GM19467 (cell line): ENCODE measurements at regions not wholly inside any gene's neighbourhood (a gene's known extent, or its start where the extent isn't known, plus 50 kb on each side); places are given as distances from the start of the nearest gene placed in this dataset.
"Not testable (repeated sequence)": the region's sequence is repeated elsewhere in the genome, so short reads cannot be mapped to it uniquely, and the experiment has no call there.

Experiments used
- ATAC-seq: cut with Tn5 transposase; IDR thresholded peaks from one replicate; pipeline ENCODE4 v1.9.1; 2021; ENCODE audit warnings: mild to moderate bottlenecking, moderate library complexity; ENCODE audit not compliant: unreplicated experiment

DNA sequence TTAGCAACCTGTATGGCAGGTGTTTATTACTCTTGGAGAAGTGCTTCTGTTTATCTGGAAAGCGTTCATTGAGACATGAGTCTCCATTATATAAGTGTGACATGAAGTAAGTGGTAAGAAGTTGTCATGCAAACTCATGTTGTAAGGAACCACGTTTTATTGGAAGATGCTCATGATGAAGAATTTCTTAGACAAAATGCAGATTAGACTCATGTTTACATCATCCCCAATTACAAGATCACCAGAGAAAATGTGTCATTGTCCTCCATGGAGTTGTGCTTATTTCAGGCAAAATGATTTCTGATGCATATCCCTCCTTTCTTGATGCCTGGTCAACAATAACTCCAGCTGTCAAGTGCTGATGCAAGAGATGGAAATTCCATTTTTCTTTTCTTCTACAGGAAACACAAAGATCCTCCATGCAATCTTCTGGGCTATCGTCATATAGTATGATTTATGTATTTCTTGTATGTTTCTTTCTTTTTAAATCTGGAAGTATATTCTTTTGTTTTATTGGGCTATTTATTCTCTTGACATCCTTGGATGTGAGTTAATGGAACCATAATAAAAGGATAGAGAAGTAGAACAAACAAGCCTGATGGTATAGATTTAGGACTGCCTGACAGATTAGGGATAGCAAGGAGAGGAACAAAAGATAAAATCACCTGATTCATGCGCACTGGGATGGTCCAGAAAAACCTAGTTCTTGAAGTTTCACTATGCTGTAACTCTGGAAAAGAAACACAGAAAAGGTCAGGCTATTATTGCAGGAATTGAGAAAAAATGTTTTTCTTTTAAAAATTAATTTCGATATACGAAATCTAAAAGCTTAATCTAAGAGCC is 50.7 kb upstream of the DIAPH3 start:
- ATAC-seq: no peak

DNA sequence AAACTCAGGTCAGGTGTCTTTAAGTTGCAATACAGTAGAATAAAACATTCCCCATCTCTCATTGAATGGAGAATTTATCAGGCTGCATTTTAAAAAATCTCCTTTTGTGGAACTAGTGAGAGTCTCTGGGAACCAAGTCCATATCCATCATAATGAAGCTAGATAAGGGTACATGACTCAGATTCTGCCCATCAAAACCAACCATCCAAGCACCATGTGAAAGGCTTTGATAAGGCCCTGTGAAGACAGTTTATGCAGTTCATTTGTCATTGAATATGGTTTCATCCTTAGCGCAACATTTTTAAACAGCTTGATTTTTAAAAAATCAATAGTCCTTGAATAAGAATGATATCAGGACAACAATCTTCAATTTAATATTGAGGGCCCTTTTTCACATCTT is 56.3 kb upstream of the DIAPH3 start:
- no peak for ATAC-seq

DNA sequence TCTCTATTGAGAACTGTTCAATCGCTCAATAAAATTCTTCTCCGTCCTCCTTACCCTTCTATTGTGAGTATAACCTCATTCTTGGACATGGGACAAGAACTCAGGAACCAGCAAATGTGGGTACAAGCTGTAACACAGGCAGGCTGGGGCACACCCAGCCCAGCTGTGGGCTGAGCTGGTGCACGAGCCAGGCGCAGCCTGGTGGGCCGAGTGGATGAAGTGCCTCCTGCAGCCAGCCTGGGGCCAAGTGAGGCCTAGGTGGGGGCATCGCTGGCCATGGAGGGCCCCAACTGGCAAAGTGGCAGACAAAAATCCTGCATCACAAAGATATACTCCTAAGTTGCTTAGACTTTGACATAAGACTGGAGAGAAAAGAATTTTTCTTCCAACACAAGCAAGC is 57.9 kb upstream of the DIAPH3 start:
- no peak for ATAC-seq

DNA sequence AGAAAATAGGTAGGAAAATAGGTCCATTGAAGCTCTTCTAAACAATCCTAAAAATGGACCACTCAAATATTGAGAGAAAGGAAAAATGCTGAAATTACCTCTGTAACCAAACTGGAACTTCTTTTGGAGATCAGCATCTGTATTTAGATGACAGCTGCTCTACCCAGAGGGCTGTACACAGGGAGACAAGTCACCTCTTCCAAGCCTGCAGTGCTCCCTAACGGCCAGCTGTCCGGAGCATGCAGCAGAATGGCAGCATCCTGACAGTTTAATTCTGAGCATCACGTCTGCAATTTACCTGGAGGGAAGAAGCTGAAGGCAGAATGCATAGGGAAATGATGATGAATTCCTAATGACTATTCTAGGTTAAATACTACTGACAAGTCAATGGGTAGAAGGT is 62.8 kb upstream of the DIAPH3 start:
- no peak for ATAC-seq

DNA sequence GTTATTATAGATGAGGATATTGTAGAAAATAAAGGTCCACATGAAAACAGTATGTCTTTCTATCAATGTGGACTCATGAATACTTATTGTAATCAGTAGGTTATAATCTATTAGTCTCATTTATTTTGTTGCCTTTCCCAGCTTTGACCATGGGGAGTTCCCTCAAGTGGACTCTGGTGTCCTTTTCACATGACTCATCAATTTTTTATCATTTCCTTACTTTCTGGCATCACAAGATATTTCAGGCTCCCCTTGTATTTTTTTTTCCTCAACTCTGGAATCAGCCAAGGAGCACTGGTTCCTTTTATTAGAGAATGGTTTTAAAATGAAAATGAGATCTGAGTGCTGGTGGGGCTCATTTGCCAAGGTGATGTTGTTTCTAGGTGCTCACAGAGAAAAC is 63.4 kb upstream of the DIAPH3 start:
- no peak for ATAC-seq

DNA sequence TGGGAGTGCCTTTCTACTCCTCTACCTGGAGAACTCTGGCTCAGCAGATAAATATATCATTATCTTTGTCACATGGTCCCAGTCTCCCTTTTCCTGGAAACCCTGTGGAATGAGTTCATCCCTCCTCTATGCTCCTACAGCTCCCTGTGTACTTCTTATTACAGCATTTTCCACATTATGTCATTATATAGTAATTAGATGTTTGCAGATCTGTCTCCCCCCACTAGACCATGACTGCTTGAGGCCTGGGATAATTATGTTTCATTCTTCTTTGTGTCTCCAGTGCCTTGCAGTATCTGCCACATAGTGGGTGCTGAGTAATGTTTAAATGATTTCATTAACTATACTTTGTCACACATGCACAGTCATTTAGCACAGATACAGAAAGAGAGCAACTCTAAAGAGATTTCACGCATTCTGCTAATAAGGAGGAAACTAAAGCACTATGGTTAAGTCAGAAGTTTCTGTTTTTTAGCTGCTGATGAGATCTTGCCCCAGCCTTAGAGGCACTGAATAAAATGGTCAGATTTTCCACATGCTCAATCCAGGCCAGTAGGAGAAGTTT is 66.1 kb upstream of the DIAPH3 start:
- no peak for ATAC-seq

DNA sequence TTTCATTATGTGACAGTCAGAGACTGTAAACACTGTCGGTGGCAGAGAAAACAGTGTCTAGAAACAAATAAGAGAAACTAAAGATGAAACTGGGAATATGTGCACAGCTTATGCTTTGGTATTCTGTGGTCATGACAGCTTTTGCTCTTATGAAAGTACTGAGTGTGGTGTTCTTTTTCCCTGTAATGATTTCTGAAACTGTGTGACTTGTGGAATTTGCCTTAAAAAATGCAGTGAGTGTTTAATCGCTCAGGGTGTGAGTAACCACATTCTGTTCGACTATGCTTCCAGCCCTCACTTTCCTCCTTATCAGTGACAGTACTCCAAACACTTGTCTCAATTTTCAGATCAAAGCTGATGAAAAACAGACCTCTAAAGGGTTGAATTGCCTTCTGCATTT is 66.9 kb upstream of the DIAPH3 start:
- ATAC-seq: peak; percentile 45

DNA sequence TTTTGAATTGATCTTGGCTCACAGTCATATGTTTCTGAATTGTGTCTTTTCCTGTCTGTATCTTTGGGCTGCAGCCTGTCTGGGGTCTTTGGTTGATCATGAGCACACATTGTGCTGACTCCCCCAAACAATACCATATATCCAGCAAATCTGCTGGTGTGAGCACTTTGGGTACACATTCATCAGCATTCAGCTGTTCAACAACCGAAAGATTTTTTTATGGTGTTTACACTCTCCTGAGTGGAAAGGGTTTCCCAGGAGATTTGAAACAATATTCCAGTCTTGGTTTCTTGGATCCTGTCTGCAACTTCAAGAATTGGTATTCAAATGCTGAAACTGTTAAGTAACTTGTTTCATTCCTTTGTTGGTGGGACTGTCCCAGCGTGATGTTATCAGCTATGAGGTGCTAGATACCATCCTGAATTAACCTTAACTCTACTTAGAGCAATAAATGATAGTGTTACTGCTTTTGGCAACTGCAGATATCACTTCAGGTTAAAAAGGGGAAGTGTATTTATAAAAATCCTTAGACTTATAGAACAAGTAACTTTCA is 78.4 kb upstream of the DIAPH3 start:
- no peak for ATAC-seq

DNA sequence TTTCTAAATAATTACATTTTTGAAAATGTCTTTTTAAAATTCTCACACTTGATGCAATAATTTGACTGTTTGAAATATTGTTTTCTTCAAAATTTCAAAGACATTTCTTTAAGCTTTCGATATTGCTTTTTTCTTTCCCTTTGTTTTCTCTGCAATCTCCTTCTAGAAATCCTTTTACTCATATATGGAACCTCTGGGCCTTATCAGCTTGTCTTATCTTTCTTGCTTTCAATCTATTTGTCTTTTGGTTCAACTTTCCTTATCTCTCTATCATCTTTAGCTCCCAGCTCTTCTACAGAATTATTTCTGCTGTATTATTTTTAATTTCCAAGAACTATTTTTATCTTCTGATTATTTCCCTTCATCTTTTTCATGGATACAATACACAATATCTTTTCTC is 80.7 kb upstream of the DIAPH3 start:
- no peak for ATAC-seq

DNA sequence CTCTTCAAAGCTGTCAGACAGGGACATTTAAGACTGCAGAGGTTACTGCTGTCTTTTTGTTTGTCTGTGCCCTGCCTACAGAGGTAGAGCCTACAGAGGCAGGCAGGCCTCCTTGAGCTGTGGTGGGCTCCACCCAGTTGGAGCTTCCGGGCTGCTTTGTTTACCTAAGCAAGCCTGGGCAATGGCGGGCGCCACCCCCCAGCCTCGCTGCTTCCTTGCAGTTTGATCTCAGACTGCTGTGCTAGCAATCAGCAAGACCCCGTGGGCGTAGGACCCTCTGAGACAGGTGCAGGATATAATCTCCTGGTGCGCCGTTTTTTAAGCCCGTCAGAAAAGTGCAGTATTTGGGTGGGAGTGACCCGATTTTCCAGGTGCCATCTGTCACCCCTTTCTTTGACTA is 87.7 kb upstream of the DIAPH3 start:
- ATAC-seq: not testable (repeated sequence)

DNA sequence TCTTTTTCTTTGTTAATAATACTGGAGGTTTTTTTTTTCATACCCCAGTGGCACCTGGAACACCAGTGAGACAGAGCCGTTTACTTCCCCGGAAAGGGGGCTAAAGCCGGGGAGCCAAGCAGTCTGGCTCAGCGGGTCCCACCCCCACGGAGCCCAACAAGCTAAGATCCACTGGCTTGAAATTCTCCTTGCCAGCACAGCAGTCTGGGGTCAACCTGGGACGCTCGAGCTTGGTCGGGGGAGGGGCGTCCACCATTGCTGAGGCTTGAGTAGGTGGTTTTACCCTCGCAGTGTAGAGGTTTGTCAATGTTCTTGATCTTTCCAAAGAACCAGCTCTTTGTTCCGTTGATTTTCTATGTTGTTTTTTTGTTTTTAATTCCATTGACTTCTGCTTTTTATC is 94.6 kb upstream of the DIAPH3 start:
- no peak for ATAC-seq

DNA sequence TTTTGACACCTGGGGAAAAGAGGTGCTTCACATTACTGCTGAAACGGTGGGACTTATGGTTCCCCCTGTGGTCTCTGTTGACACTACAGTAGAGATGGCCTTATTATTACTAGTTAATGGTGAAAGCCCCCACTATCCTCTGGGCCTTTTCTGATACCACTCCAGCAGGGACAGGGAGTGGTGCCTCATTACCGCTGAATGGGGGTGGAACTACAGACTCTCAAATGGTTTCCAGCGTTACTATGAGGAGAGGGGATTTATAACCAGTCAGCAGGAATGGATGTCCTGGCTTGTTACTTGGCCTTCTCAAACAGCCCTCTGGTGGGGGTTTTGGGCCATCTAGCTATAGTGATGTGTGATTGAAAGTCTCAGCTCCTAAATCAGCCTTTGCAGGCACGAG is 96.7 kb upstream of the DIAPH3 start:
- no peak for ATAC-seq

DNA sequence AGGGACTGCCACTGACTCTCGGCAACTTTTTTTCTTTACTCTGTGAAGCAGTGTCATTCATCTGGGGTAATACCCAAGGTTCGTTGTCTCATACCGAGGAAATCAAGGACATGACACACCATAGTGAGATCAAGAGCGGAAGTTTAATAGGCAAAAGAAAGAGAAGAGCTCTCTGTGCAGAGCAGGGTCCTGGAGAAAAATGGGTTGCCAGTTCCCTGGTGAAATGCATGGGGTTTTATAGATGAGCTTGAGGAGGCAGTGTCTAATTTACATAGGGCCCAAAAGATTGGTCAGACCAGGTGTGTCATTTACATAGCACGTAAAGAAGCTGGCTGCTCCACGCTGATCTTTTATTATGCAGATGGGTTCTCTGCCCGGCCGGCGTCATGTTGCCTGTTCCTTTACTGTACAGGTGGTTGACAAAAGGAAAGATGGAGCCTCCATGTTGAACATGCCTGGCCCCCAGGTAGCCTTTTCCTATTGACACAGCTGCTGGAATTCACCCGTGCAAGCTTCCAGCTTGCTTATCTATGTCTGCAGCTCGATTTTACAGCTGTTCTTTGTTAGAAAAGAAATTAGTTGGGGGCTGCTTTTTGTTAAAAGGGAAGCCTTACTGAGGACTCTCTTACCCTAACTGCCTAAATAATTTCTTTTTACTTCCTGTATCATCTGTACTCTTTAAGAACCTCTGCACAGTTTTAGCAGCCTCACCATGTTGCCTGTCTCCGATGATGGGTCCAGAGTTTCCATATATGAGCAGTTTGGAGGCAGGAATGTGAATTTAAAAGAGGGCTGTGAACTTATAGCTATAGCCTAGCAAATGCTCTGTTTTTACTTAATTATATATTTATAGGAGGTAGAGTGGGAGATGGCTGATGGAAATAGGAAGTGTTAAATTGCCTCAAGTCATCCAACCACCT is 98.0 kb upstream of the DIAPH3 start:
- ATAC-seq: no peak

DNA sequence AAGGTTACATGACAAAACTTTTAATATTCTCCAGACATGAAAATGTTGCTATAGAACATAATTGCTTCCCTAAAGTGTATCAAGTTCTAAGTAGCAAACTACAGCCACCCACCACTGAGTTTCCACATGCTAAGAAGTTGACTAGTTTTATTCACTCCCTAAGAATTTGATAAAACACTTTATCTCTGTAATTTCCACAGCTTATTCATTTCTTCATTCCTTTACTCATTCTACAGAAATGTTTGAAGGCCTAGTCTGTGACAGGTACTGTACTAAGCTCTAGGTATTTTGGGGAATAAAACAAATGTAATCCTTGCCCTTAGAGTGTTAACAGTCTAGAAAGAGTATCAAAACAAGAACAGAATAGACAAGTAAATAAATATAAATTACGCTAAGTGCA is 101.8 kb upstream of the DIAPH3 start:
- ATAC-seq: no peak

DNA sequence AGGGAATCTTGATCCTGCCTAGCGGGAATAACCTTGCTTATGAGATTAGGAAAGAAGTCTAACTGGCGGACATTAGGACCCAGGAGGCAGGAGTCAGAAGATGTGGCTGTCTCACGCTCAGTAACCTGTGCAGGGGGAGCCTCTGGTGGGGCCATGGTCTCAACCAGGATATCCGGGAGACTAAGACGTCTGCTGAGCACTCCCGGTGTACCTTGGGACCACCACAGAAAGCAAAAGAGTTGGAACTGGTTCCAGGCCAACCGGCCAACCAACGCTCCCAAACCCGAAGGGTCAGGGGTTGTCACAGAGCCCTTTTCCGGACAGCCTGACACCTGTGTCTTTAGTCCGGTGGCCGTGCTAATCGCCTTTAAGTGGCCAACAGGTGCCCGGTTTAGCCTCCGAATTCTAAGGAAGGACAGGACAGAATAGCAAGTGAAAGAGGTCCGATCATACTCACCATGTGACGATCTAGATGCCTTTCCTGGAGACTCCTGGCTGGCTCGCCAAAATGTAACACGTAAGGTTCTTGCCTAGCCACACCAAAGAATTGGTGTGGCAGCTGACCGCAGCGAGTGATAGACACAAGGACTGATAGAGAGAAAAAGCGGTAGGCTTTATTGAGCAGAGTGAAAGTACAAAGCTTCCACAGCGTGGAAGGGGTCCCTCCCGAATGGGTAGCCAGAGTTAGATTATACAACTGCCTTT is 103.9 kb upstream of the DIAPH3 start:
- peak; percentile 90 for ATAC-seq

DNA sequence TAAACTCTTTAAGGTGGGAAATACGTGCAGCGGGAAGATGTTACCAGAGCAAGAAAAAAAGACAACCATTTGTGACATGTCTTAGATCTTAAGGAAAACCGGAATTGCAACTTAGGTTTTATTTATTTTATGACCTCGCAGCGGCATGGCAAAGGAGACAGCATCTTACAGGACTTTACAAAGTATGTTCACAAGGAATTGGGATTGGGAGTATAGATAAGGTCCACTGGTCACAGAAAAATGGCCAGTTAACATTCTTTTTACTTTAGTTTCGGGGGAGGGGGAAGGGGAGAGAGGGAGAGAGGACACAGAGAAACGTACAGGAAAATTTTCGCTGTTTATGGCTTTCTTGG is 104.5 kb upstream of the DIAPH3 start:
- no peak for ATAC-seq

DNA sequence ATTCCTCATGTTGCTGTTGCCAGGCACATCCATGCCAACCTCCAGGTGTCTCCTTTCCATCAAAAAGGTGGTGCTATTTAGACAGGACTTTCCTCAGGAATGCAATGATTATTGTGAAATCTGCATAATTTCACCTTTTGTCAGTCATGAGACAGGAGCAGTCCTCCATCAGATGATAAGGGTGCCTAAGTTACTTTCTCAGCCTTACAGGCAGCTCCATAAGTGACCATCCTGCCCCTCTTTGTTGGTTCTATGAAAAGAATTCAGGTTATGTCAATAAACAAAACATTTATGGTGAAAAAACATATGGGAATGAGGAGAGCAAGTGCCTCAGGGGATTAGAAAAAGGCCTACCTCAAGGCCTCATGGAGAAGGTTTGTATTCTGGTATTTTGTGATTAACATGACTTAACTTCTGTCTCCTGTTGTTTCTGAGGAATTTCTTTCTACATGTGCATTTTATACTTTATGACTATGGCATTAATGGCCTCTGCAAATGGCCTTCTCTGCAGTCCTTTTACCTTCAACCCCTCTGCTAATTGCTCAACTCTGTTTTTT is 110.3 kb upstream of the DIAPH3 start:
- no peak for ATAC-seq

DNA sequence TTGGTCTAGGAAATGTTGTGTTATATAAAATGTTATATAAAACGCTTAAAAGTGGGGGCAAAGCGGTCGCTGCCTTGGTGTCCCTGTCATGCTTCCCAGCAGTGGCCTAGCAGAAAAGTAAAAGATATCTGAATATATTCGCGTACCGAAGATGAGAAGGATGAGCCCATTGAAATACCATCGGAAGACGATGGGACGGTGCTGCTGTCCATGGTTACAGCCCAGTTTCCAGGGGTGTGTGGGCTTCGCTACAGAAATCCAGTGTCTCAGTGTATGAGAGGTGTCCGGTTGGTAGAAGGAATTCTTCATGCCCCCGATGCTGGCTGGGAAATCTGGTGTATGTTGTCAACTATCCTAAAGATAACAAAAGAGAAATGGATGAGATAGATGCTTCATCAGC is 110.9 kb upstream of the DIAPH3 start:
- no peak for ATAC-seq

DNA sequence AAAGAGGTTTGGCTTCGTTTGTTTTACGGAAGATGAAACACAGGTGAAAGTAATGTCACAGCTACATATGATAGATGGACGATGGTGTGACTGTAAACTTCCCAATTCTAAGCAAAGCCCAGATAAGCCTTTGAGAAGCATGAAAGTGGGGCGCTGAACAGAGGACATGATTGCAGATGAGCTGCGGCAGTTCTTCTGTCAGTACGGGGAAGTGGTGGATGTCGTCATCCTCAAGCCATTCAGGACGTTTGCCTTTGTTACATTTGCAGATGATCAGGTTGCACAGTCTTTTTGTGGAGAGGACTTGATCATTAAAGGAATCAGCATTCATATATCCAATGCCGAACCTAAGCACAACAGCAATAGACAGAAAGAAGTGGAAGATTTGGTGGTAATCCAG is 111.5 kb upstream of the DIAPH3 start:
- no peak for ATAC-seq

DNA sequence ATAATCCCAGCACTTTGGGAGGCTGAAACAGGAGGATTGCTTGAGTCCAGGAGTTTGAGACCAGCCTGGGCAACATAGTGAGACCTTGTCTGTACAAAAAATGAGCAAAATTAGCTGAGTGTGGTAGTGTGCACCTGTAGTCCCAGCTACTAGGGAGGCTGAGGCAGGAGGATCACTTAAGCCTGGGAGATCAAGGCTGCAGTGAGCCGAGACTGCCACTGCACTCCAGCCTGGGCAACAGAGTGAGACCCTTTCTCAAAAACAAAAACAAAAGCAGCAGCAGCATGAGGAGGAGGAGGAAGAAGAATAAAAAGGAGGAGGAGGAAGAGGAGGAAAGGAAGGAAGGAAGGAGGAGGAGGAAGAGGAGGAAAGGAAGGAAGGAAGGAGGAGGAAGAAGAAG is 116.5 kb upstream of the TDRD3 start:
- not testable (repeated sequence) for ATAC-seq

DNA sequence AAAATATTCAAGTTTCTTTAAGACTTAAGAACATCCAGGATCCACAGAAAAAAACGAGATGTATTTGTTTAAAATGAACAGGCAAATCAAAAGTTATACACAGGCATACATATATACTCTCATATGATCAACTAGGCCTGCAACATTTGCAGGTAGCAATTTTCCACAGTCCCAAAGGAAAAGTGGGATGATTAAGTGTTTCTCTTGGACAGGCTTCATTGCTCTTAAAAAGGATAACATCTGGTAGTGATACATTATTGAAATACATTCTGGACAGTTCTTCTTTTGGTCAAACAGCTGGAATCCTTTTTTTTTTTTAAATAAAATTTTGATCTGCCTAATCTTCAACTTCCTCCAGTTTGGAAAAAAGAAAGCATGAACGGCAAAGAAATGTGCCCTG is 114.8 kb upstream of the TDRD3 start:
- ATAC-seq: no peak
